ENCODE measurements at regions not wholly inside any gene's neighbourhood (a gene's known extent, or its start where the extent isn't known, plus 50 kb on each side); places are given as distances from the start of the nearest gene placed in this dataset.

DNA sequence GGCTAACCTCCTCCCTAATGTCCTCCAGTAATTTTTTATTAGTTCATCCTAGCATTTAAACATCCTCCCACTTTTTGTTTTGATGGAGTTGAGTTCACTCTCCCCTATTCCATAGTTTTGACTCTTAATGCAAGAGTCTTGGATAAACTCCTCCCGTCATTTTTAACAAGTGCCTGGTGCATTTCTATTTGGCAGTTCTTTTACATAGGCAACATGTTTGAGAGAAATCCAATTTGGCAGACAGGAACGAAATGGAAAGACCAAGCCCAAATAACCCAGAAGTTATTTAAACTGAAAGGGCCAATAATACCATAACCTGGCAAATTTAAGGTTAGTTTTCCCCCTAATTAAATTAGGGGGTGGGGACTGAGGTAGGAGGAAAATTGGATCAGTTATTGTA is 291.5 kb upstream of the MANEA start (continued):
- TF ChIP-seq CBX5 (IDR thresholded peaks at IDR 0.05; ENCODE audit: low read depth, low read length), result no peak

DNA sequence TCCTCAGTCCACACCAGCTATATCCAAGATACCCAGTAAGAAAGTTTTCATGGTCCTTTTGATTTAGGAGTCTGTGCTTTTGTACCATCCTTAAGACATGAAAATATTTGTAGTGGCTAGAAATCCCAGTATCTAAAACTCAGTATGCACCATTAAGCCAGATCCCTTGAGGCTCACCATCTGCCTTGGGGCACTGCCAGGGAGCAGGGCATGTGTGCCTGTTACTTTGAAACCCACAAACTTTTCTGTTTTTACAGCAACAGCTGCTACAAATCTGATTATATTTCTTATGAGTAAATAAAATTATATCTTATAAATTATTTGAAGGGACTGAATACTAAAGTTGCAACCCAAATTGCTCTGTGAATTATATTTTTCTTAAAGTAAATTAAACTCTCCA is 290.5 kb upstream of the MANEA start:
- no peak overlapping the region for H2BK5ac ChIP-seq (ENCODE audit: low read depth, low read length)
- no peak overlapping the region for H2AK5ac ChIP-seq (ENCODE audit: low read depth, low read length)
- no peak overlapping the region for H2AFZ ChIP-seq (ENCODE audit: low read length)
- no peak overlapping the region for H4K91ac ChIP-seq (replicated peaks; ENCODE audit: insufficient read length, low read length)
- H3K23ac ChIP-seq (ENCODE audit: insufficient read length), result no peak overlapping the region
- H2BK120ac ChIP-seq (replicated peaks; ENCODE audit: low read depth, low read length), result no peak overlapping the region
- no peak overlapping the region for H3K4ac ChIP-seq (replicated peaks; ENCODE audit: insufficient read length, low read depth, low read length)
- TF ChIP-seq SIN3A (conservative IDR thresholded peaks at IDR 0.05 in 1 of 2, IDR thresholded peaks at IDR 0.05 in 1 of 2; ENCODE audit: low read depth in 1 of 2, low read length in 2 of 2), result no peak
- no peak for TF ChIP-seq CHD2 (IDR thresholded peaks at IDR 0.05; ENCODE audit: low read length)
- no peak for TF ChIP-seq ZNF274 (IDR thresholded peaks at IDR 0.05; ENCODE audit: borderline replicate concordance, extremely low read depth, low read length)
- no peak for TF ChIP-seq POLR2AphosphoS5 (IDR thresholded peaks at IDR 0.05; ENCODE audit: low read depth, low read length)
- no peak for TF ChIP-seq TAF1 (IDR thresholded peaks at IDR 0.05; ENCODE audit: low read depth, low read length)
- no peak for TF ChIP-seq YY1 (IDR thresholded peaks at IDR 0.05; ENCODE audit: low read depth, low read length)
- TF ChIP-seq, protein P1, sequence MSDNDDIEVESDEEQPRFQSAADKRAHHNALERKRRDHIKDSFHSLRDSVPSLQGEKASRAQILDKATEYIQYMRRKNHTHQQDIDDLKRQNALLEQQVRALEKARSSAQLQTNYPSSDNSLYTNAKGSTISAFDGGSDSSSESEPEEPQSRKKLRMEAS (IDR thresholded peaks at IDR 0.05), result no peak
- no peak for TF ChIP-seq CTBP2 (IDR thresholded peaks at IDR 0.05; ENCODE audit: borderline replicate concordance, insufficient read depth, insufficient read length, low read length)
- no peaks in the 10 kb centered on the region for H3K79me2 ChIP-seq (ENCODE audit: control insufficient read depth in 1 of 2, insufficient read depth in 2 of 2, low read length in 2 of 2)
- no peak for FAIRE-seq
- no peak overlapping the region for H4K5ac ChIP-seq (ENCODE audit: insufficient read length, low read depth, low read length)
- H4K8ac ChIP-seq (ENCODE audit: extremely low read depth, insufficient read depth, low read length), result no peak overlapping the region
- no peak overlapping the region for H2BK15ac ChIP-seq (ENCODE audit: low read length)
- CTCF ChIA-PET (ENCODE audit: partially characterized antibody), result interaction anchor here (1.3 kb wide), 1 partner anchor 9 kb away, joined by 4 read pairs; no protein-coding TSS in a partner anchor
- no peaks in the 10 kb centered on the region for H3K79me1 ChIP-seq (ENCODE audit: low read depth, low read length)
- DNase-seq (ENCODE audit: low read depth in 1 of 2, low spot score in 2 of 2), result no peak
- H3K9me3 ChIP-seq (ENCODE audit: insufficient read depth in 2 of 2, low read depth in 1 of 2, low read length in 1 of 2), result no peaks in the 10 kb centered on the region
- H3K36me3 ChIP-seq (ENCODE audit: control insufficient read depth in 2 of 4, insufficient read depth in 4 of 4, low read length in 3 of 4), result no peaks in the 10 kb centered on the region
- POLR2A ChIA-PET (ENCODE audit: partially characterized antibody), result no interaction called here
- H3K4me3 ChIP-seq (ENCODE audit: extremely low read depth in 1 of 4, insufficient read depth in 2 of 4, low read depth in 3 of 4, low read length in 4 of 4), result no peak overlapping the region
- H3K9ac ChIP-seq (replicated peaks in 1 of 4; ENCODE audit: extremely low read depth in 1 of 4, low read depth in 3 of 4, low read length in 3 of 4), result no peak overlapping the region
- no peaks in the 10 kb centered on the region for H3K27me3 ChIP-seq (replicated peaks in 1 of 4; ENCODE audit: control insufficient read depth in 3 of 4, extremely low read depth in 1 of 4, insufficient read depth in 3 of 4, low read length in 3 of 4)
- H3K23me2 ChIP-seq (ENCODE audit: low read depth, low read length), result no peaks in the 10 kb centered on the region
- H3K27ac ChIP-seq (ENCODE audit: low read depth, low read length), result no peak overlapping the region
- no peak overlapping the region for H3K18ac ChIP-seq (ENCODE audit: extremely low read depth, low read length)
- H3K14ac ChIP-seq (ENCODE audit: insufficient read length), result no peak overlapping the region
- H3K56ac ChIP-seq (replicated peaks; ENCODE audit: insufficient read length, low read depth, low read length), result no peak overlapping the region
- H4K20me1 ChIP-seq (replicated peaks in 1 of 2; ENCODE audit: control insufficient read depth in 1 of 2, insufficient read depth in 2 of 2, low read length in 2 of 2), result no peaks in the 10 kb centered on the region
- no peak overlapping the region for H2BK12ac ChIP-seq (ENCODE audit: low read depth, low read length)
- no peaks in the 10 kb centered on the region for H3K4me1 ChIP-seq (replicated peaks in 1 of 4; ENCODE audit: control insufficient read depth in 3 of 4, insufficient read depth in 4 of 4, low read length in 3 of 4)
- no peak overlapping the region for H3K4me2 ChIP-seq (ENCODE audit: insufficient read depth in 1 of 2, low read depth in 2 of 2, low read length in 2 of 2)
- H2BK20ac ChIP-seq (ENCODE audit: low read length), result no peak overlapping the region
